ENCODE measurements at regions not wholly inside any gene's neighbourhood (a gene's known extent, or its start where the extent isn't known, plus 50 kb on each side); places are given as distances from the start of the nearest gene placed in this dataset.

DNA sequence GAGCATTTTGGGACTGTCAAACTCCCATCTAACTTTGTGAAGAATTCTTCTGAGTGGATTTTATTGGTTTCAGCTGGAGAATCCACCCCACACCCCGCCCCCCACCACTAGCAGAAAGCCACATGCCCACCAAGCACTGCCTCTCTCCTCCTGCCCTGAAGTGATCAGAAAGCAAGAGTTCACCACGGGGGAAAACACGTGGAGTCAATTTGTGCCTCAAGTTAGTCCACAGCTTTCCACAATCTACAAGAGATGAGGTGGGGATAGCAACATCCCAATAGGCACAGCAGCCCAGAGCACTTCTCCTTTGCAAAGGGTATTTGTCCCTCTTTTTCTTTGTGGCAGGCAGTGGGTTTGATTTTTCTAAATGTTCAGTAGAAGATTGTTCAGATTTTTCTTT lies 177.3 kb upstream of the NT5E start:
- TF ChIP-seq, protein P1, sequence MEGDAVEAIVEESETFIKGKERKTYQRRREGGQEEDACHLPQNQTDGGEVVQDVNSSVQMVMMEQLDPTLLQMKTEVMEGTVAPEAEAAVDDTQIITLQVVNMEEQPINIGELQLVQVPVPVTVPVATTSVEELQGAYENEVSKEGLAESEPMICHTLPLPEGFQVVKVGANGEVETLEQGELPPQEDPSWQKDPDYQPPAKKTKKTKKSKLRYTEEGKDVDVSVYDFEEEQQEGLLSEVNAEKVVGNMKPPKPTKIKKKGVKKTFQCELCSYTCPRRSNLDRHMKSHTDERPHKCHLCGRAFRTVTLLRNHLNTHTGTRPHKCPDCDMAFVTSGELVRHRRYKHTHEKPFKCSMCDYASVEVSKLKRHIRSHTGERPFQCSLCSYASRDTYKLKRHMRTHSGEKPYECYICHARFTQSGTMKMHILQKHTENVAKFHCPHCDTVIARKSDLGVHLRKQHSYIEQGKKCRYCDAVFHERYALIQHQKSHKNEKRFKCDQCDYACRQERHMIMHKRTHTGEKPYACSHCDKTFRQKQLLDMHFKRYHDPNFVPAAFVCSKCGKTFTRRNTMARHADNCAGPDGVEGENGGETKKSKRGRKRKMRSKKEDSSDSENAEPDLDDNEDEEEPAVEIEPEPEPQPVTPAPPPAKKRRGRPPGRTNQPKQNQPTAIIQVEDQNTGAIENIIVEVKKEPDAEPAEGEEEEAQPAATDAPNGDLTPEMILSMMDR (IDR thresholded peaks at IDR 0.05; ENCODE audit: insufficient read depth, low read depth, low read length), result no peak
- TF ChIP-seq EZH2 (IDR thresholded peaks at IDR 0.05; ENCODE audit: insufficient read depth, low read length), result no peak
